Mononuclear cell (primary cell): ENCODE measurements at regions not wholly inside any gene's neighbourhood (a gene's known extent, or its start where the extent isn't known, plus 50 kb on each side); places are given as distances from the start of the nearest gene placed in this dataset.

Experiments used
- H3K27me3 ChIP-seq: 2 replicates; pipeline ENCODE4 v1.6.0; 2011; ENCODE audit warnings: low read length, control low read depth; ENCODE audit not compliant: insufficient read depth
- H3K4me1 ChIP-seq: 2 replicates; pipeline ENCODE4 v1.5.1; 2011; ENCODE audit warnings: mild to moderate bottlenecking, low read length, control low read depth; ENCODE audit not compliant: insufficient read depth
- H3K4me3 ChIP-seq: 2 replicates; pipeline ENCODE4 v1.5.1; 2011; ENCODE audit warnings: mild to moderate bottlenecking, low read length, moderate library complexity
- H3K9me3 ChIP-seq: 2 replicates; pipeline ENCODE4 v1.5.1; 2011; ENCODE audit warnings: low read depth, mild to moderate bottlenecking, control low read depth, low read length

DNA sequence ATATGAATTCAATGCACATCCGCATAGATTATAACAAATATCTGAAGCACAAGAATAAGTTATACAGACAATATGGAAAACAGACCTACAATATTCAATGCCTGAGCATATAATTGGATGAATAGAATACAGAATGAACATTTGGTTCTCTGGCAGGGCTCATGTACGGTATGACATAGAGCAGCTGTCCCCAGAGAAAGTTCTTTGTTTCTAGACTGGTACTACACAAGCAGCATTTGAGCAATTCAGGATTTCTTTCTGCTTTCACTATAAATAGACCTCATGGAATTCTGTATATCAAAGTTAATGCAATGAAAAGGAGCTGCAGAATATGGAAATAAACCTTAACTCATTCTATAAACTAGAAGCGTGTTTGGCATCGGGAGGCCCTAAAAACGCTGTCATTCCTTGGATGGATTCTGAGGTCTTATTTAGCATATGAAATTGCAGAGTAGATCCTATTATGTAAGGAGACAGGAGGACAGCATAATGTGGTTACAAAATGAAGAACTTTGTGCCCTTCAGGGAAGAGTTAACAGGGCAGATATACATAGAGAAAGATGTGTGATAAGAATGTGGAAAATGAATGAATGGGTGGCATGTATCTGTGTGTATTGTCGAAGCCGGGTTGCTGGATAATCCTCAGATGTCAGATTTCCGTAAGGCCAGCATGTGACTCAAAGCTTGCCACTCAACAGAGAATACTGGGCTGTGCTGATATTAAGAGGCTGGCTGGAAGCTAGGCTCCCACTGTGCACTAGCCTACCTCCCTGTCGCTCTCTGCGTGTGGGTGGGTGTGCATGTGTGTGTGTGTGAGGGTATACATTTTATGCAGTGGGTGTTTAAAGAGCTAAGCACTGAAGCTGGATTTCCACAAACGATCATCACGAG, 103.3 kb upstream of the SLC4A4 start:
- no peak overlapping the region for H3K4me3 ChIP-seq
- H3K9me3 ChIP-seq = no peaks in the 10 kb centered on the region
- H3K4me1 ChIP-seq = no peaks in the 10 kb centered on the region
- H3K27me3 ChIP-seq = no peaks in the 10 kb centered on the region

DNA sequence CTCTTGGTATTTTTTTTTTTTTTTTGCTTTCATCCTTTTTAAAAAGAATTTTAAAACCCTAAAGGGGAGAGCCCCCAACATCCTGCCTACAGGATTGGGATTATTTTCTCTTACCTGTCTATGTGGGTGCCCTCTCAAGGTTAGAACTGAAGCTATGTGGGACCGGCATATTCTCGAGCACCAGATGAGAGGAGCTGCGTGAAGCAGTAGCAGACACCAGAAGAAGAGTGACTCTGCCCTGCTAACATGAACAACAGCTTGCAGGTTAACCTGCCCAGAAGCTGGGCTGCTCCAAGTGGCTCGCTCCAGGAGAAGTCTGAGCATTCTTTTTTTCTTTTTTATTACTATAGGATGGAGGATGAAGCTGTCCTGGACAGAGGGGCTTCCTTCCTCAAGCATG, 102.6 kb upstream of the SLC4A4 start:
- no peaks in the 10 kb centered on the region for H3K9me3 ChIP-seq
- H3K27me3 ChIP-seq = no peaks in the 10 kb centered on the region
- no peak overlapping the region for H3K4me3 ChIP-seq
- no peaks in the 10 kb centered on the region for H3K4me1 ChIP-seq

- H3K4me3 ChIP-seq = no peak overlapping the region
- H3K27me3 ChIP-seq = no peaks in the 10 kb centered on the region
- H3K9me3 ChIP-seq = no peaks in the 10 kb centered on the region
- no peaks in the 10 kb centered on the region for H3K4me1 ChIP-seq
These were observed 101.2 kb upstream of the SLC4A4 start for GRCh38 chr4:71237641-71238040.

DNA sequence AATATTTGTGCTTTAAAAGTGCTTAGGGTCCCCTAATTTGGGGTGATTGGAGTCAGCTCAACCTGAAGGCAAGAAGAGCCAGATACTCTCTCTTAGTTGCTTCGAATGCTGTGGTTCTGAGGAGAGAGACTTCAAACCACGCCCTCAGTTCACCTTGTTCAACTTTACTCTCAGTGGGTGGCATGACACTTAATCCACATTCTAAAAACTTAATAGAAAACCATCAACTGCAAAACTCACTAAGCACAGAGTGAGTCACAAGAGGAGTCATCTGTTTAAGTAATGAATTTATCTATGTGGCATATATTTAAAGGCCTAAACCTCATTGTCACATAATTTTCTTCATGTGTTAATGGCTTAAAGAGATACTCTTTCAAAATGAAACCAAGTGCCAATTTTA, 99.5 kb upstream of the SLC4A4 start:
- no peaks in the 10 kb centered on the region for H3K9me3 ChIP-seq
- H3K27me3 ChIP-seq = no peaks in the 10 kb centered on the region
- no peak overlapping the region for H3K4me3 ChIP-seq
- H3K4me1 ChIP-seq = no peaks in the 10 kb centered on the region

DNA sequence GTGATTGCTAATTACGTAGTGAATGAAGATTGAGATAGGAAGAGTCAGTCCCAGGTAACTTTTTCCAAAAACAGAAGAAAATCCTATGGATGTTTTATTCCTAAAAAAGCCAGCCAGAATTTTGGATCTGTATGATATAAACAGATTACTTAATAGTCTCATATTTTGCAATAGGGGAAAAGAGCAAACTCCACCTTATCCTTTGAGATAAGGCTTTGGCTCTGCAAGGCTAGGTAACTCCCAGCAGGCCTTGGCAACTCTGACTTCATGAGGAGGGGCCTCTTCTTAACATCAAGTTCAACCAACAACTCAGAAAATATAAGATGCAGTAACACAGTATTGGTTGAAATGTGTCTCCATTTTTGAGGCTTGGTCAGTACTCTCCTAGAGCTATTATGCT, 98.7 kb upstream of the SLC4A4 start:
- no peaks in the 10 kb centered on the region for H3K4me1 ChIP-seq
- H3K4me3 ChIP-seq = no peak overlapping the region
- no peaks in the 10 kb centered on the region for H3K9me3 ChIP-seq
- H3K27me3 ChIP-seq = no peaks in the 10 kb centered on the region

DNA sequence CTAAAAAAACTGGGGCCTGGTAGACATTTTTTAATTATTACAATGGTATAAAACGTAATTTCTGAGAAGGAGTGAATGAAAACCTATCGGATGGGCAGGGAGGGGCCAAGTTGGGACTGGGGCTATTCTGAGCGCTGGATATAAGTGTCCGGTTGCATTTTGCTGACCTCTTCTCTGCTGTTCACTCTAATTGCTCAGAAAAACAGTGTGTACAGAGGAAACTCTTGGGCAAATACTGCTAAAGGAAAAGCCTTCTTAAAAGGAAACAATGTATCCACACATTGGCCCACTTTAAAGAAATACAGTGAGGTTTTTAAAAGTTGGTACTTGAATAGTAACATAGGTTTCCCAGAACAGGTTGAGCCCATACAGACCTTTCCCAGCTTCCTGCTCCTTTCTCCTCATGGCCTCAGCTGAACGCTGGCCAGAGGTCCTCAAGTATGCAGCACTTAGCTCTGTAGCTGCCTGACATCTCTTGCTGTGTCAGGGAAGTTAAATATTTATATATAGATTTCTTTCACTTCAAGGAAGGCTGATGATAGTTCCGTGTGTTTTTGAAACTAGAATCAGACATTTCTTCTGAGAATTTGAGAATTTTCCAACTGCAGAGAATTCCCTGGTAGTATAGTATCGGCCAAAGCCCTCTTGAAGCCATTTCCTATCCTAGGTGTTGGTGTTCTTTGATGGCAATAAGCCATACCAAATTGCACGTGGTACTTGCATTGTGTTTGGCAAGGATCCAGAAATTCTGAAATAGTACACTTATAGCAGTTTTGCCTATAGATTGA, 97.1 kb upstream of the SLC4A4 start:
- Histone ChIP-seq H3K4me1 (no peaks in the 10 kb centered on the region), H3K27me3 (no peaks in the 10 kb centered on the region), H3K4me3 (no peak overlapping the region), H3K9me3 (no peaks in the 10 kb centered on the region)

DNA sequence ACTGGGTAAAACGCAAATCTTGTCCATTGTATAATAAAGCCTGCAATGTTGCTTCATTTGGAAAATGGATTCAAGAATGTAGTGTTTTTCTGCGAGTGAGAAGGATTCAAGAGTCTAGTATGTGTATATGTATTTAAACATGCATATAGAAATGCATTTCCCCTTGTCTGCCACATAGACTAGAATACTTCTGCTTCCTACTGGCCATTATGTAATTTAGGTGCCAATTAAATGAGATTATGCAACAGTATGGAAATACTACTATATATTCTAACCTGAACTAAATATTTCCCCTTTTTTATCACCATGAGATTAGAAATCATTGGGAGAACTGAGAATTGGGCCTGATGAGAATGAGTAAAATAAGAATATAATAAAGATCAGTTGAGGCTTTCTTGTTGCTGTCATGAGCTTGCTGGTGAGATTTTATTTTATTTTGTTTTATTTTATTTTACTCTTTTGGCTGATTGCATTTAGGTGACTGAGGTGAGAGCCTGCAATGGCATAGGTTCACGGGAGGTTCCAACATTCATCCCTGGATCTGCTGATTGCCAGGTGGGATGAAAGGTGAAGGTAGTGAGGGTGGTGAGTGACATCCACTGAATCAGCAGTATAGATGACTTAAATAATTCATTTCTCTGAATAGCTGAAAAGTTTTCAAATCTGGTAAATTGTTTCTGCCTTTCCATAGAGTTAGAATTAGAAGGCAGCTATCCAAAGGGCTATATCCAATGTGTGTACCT, 95.6 kb upstream of the SLC4A4 start:
- H3K27me3 ChIP-seq = no peaks in the 10 kb centered on the region
- H3K4me1 ChIP-seq = no peaks in the 10 kb centered on the region
- no peak overlapping the region for H3K4me3 ChIP-seq
- H3K9me3 ChIP-seq = no peaks in the 10 kb centered on the region

DNA sequence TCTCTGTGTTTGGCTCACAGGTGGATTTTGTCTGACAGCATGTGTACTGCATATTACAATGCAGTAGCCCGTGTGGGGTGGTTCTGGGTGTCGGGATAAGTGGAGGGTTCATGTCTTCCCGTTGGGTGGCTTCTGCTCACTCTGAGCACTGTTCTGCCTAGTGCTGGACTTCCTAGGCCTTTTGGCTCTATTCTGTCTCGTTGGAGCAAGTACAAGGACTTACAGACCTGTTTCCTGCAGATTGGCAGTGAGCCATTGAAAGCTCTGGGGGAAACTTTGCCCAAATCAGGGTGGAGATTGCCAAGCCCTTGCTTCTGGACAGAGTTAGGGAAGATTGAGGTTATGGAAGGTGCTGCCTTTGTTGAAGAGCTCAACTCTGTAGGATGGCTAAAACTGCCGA, 91.1 kb upstream of the SLC4A4 start:
- no peaks in the 10 kb centered on the region for H3K27me3 ChIP-seq
- H3K4me1 ChIP-seq = no peaks in the 10 kb centered on the region
- H3K9me3 ChIP-seq = no peaks in the 10 kb centered on the region
- H3K4me3 ChIP-seq = no peak overlapping the region

DNA sequence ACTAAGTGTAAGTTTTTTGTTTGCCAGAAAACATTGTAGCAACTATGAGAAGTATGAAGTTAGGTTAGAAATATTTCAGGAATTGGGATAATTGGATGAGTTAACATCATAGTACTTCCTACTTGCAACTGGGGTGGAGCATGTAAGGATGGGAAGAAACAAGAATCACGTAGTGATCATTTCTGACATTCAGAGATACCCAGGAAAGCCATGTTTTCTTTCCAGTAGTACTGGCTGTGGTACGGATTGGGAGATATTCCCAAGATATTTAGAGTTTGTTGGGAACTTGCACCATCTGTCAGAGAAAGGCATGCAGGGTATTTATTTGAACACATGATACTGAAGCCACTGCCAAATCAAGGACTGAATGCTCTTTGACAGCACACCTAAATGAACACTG, 87.6 kb upstream of the SLC4A4 start:
- H3K27me3 ChIP-seq = no peaks in the 10 kb centered on the region
- no peaks in the 10 kb centered on the region for H3K9me3 ChIP-seq
- H3K4me1 ChIP-seq = no peaks in the 10 kb centered on the region
- no peak overlapping the region for H3K4me3 ChIP-seq

DNA sequence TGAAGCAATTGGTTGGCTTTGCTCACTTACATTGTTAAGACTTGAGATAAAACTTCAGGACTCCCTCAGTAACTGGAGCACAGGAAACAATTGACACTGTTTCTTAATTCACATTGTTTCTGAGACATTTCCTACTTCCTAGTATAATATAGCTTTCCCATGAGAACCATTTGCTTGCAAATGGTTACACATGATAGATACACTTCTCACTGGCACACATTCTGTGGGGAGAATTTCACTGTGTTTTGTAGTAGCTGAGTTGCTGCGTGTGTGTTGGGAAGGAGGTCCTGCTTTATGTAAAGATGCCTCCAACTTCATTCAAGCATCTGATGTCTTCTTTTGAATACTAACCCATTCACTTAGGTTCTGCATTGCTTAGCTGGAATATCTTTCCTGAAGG, 85.3 kb upstream of the SLC4A4 start:
- Histone ChIP-seq H3K9me3 (no peaks in the 10 kb centered on the region), H3K4me3 (no peak overlapping the region), H3K27me3 (no peaks in the 10 kb centered on the region), H3K4me1 (no peaks in the 10 kb centered on the region)

DNA sequence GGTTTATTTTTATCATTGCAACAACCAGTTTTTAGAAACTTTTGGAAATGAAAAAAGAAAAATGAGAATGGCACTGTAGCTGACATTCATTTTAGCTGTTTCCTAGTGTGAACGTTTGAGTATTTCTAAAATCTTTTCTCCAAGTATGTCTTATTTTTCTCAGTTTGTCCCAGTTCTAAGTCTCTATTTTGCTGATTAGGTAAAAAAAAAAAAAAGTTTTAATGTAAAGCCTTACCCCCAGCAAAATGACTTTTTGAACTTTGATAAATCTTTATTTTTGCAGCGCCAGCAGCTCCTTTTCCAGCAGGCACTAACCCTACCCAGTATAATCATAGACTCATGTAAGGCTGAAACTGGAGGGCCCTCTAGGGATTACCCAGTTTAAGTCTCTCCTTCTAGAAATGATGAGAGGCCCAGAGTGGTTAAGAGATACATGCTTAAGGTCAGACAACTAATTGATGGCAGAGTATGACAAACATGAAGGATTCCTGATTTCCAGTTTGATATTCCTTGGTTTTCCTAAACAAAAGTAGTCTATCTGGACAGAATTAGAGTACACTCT, 84.3 kb upstream of the SLC4A4 start:
- no peaks in the 10 kb centered on the region for H3K9me3 ChIP-seq
- H3K4me3 ChIP-seq = no peak overlapping the region
- no peaks in the 10 kb centered on the region for H3K27me3 ChIP-seq
- peaks cover 4% of the 10 kb centered on the region for H3K4me1 ChIP-seq

DNA sequence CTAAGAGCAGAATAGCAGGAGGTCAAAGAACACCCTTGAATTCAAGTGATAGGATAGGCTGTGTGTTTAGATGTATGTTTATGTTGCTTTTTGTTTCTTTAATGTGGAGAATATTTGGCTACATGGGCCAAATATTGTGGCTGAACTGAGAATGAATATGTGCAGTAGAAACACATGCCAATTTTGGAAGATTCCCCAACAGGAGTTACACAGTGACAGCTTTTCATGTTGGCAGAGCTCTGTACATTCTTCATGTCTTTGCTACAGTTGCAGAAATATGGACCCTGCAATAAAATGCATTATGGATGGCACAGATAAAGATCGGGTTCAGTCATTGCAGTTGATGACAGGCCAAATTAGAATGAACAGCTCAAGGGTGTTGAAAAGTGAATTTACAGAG, 82.8 kb upstream of the SLC4A4 start:
- H3K4me1 ChIP-seq = peaks cover 8% of the 10 kb centered on the region

GRCh38 chr4:71257761-71258160, 81.1 kb upstream of the SLC4A4 start:
- Histone ChIP-seq H3K4me1 (peaks cover 8% of the 10 kb centered on the region), H3K9me3 (no peaks in the 10 kb centered on the region), H3K27me3 (no peaks in the 10 kb centered on the region), H3K4me3 (no peak overlapping the region)

More for the DNA sequence above, 82.8 kb upstream of the SLC4A4 start:
- Histone ChIP-seq H3K27me3 (no peaks in the 10 kb centered on the region), H3K9me3 (no peaks in the 10 kb centered on the region), H3K4me3 (no peak overlapping the region)

DNA sequence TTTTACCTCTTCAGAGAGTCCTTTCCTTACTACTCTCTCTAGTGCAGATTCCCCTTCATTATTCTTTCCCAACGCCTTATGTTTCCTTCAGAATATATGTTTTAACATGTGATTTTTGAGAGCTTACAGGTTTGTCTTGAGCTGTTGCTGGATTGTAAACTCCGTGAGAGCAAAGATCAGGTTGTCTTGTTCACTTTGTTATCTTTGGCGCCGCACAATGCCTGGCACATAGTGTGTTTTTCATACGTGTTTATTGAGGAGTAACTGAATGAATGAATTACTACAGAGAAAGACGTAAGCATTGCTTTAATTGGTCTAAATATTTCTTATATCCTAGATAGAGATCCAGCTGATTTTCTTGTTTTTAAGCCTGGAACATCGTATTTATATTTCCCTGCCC, 80.5 kb upstream of the SLC4A4 start:
- H3K27me3 ChIP-seq = no peaks in the 10 kb centered on the region
- peaks cover 8% of the 10 kb centered on the region for H3K4me1 ChIP-seq
- H3K9me3 ChIP-seq = no peaks in the 10 kb centered on the region
- H3K4me3 ChIP-seq = no peak overlapping the region

DNA sequence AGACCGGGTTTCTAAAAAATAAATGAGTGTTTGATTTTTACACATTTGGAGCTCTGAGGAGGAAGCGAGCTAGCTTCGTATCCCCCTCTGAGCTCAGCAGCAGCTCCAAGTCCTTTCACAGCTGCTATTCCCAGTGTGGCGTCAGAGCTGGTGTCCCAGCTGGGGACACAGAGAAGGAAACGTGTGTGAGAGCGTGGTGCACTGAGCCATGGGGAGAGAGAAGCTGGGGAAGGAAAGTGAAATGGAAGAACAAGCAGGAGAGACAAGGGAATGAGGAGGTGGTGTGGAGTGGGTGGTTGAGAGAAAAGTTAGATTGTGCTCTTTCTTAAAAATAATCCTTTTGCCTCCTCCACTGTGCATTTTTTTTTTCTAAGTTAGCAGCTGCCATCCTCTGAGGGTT, 79.5 kb upstream of the SLC4A4 start:
- H3K4me1 ChIP-seq = peaks cover 8% of the 10 kb centered on the region
- H3K27me3 ChIP-seq = no peaks in the 10 kb centered on the region
- no peak overlapping the region for H3K4me3 ChIP-seq
- H3K9me3 ChIP-seq = no peaks in the 10 kb centered on the region
